Panc1 (cell line): ENCODE measurements at regions not wholly inside any gene's neighbourhood (a gene's known extent, or its start where the extent isn't known, plus 50 kb on each side); places are given as distances from the start of the nearest gene placed in this dataset.

Experiments
- ATAC-seq: fragments of 200-7000 bp; cut with Tn5 transposase; 2 replicates; pipeline ENCODE4 v1.9.1; 2020; ENCODE audit warnings: mild to moderate bottlenecking, moderate library complexity
- BruUV-seq: library from RNA; stranded (reverse); fragments of 400-500 nt; replicated peaks from 2 replicates; lab custom pipeline; 2021; lab: Mats Ljungman, UMichigan
- CTCF ChIA-PET: fragments of 300-600 bp; sonication (Branson Sonifier 250); formaldehyde crosslinking; loops from one replicate; lab custom pipeline; 2022; ENCODE audit warnings: antibody characterized with exemption; lab: Charles Lee
- POLR2A ChIA-PET: fragments of 300-600 bp; sonication (Branson Sonifier 250); formaldehyde crosslinking; loops from one replicate; lab custom pipeline; 2022; ENCODE audit warnings: antibody characterized with exemption; lab: Charles Lee
- DNase-seq: peaks from one replicate; pipeline ENCODE4 v3.0.0-alpha.2; 2010; ENCODE audit warnings: low read depth, low spot score
- H3K27ac ChIP-seq: 2 replicates; pipeline ENCODE4 v1.5.1; 2011; ENCODE audit warnings: mild to moderate bottlenecking, low read length, inconsistent platforms
- H3K27me3 ChIP-seq: fragments of 200-500 bp; sonication (Bioruptor generic); 2 replicates; pipeline ENCODE4 v1.6.0; 2014; ENCODE audit warnings: low read length, inconsistent platforms; ENCODE audit not compliant: control insufficient read depth, insufficient read depth
- H3K36me3 ChIP-seq: fragments of 200-500 bp; sonication (Bioruptor generic); 2 replicates; pipeline ENCODE4 v1.5.1; 2014; ENCODE audit warnings: inconsistent platforms, mild to moderate bottlenecking, low read length, moderate library complexity; ENCODE audit not compliant: control insufficient read depth, insufficient read depth
- H3K4me1 ChIP-seq: 2 replicates; pipeline ENCODE4 v1.5.1; 2011; ENCODE audit warnings: inconsistent platforms, mild to moderate bottlenecking, low read length, moderate library complexity; ENCODE audit not compliant: control insufficient read depth, insufficient read depth
- H3K4me3 ChIP-seq, 2 experiments: 2 replicates each; pipeline ENCODE4 v1.5.1; 2011 to 2012; ENCODE audit warnings: low read depth in 2 of 2, low read length in 2 of 2, mild to moderate bottlenecking in 2 of 2, inconsistent platforms in 1 of 2, moderate library complexity in 1 of 2
- H3K9me3 ChIP-seq: fragments of 200-500 bp; sonication (Bioruptor generic); 2 replicates; pipeline ENCODE4 v1.5.1; 2014; ENCODE audit warnings: low read depth, mild to moderate bottlenecking, inconsistent platforms, low read length, moderate library complexity; ENCODE audit not compliant: control insufficient read depth, insufficient read depth
- CTCF ChIP-seq: fragments of 450-650 bp; IDR thresholded peaks from 2 replicates; pipeline ENCODE4 v1.5.1; 2017; ENCODE audit warnings: mild to moderate bottlenecking
- POLR2AphosphoS5 ChIP-seq: IDR thresholded peaks from 2 replicates; pipeline ENCODE4 v1.6.1; 2012; ENCODE audit warnings: mild to moderate bottlenecking, low read depth, low read length, moderate library complexity
- REST ChIP-seq, 2 experiments: IDR thresholded peaks; 2 replicates each; pipeline ENCODE4 v1.6.1; 2011 to 2012; ENCODE audit warnings: low read depth in 2 of 2, control low read depth in 1 of 2, low read length in 1 of 2, mild to moderate bottlenecking in 1 of 2, moderate library complexity in 1 of 2; ENCODE audit not compliant: insufficient read depth in 1 of 2
- SIN3A ChIP-seq: IDR thresholded peaks from 2 replicates; pipeline ENCODE4 v1.6.1; 2012; ENCODE audit warnings: low read depth, mild to moderate bottlenecking, low read length, moderate library complexity, borderline replicate concordance; ENCODE audit not compliant: insufficient read depth
- TCF7L2 ChIP-seq: IDR thresholded peaks from 2 replicates; pipeline ENCODE4 v1.6.1; 2011; ENCODE audit warnings: mild to moderate bottlenecking, low read depth, low read length, inconsistent platforms
- in situ Hi-C: cut with HindIII; loops from 2 replicates; pipeline ENCODE4 v1.10.0; 2016; ENCODE audit warnings: low sequenced_read_pairs, low pct_unique_long_range_greater_than_20kb
- intact Hi-C: fragments of 100-400 bp; cut with micrococcal nuclease; formaldehyde crosslinking; loops from one replicate; pipeline ENCODE4 v1.10.0; 2022; ENCODE audit not compliant: unreplicated experiment

- CTCF ChIA-PET, result no interaction called here
- POLR2A ChIA-PET, result no interaction called here
- no peaks in the 10 kb centered on the region for H3K27me3 ChIP-seq
- in situ Hi-C loops (no loop called here), intact Hi-C loops (no loop called here)
- no peaks in the 10 kb centered on the region for H3K9me3 ChIP-seq
- H3K36me3 ChIP-seq, result no peaks in the 10 kb centered on the region
- DNase-seq, result no peak
- BruUV-seq, result no TSS peak
- no peak for TF ChIP-seq TCF7L2
- TF ChIP-seq SIN3A, result no peak
- no peak for TF ChIP-seq POLR2AphosphoS5
- TF ChIP-seq REST (IDR thresholded peaks at IDR 0.05; ENCODE audit: insufficient read depth in 1 of 2, low read depth in 2 of 2, low read length in 1 of 2), result no peak
- TF ChIP-seq CTCF, result no peak
- no peak overlapping the region for H3K27ac ChIP-seq
- no peaks in the 10 kb centered on the region for H3K4me1 ChIP-seq
- H3K4me3 ChIP-seq, result no peak overlapping the region
- ATAC-seq, result no peak
These were observed 57.4 kb upstream of the SORBS2 start for GRCh38 chr4:185869427-185869826.

GRCh38 chr4:185870366-185870765 is 58.4 kb upstream of the SORBS2 start:
- no peaks in the 10 kb centered on the region for H3K9me3 ChIP-seq
- ChIA-PET POLR2A (no interaction called here), CTCF (no interaction called here)
- in situ Hi-C loops, result no loop called here
- intact Hi-C loops, result no loop called here
- no peak overlapping the region for H3K4me3 ChIP-seq
- H3K36me3 ChIP-seq, result no peaks in the 10 kb centered on the region
- TF ChIP-seq TCF7L2, result no peak
- TF ChIP-seq CTCF, result no peak
- TF ChIP-seq SIN3A, result no peak
- no peak for TF ChIP-seq REST (IDR thresholded peaks at IDR 0.05; ENCODE audit: insufficient read depth in 1 of 2, low read depth in 2 of 2, low read length in 1 of 2)
- TF ChIP-seq POLR2AphosphoS5, result no peak
- no peaks in the 10 kb centered on the region for H3K4me1 ChIP-seq
- ATAC-seq (no peak), DNase-seq (no peak)
- H3K27ac ChIP-seq, result no peak overlapping the region
- no TSS peak for BruUV-seq
- H3K27me3 ChIP-seq, result no peaks in the 10 kb centered on the region
